ENCODE measurements at regions not wholly inside any gene's neighbourhood (a gene's known extent, or its start where the extent isn't known, plus 50 kb on each side); places are given as distances from the start of the nearest gene placed in this dataset.

- no peak for DNase-seq
Measured at GRCh38 chr1:57500136-57500830, 76.4 kb upstream of the DAB1 start.

DNA sequence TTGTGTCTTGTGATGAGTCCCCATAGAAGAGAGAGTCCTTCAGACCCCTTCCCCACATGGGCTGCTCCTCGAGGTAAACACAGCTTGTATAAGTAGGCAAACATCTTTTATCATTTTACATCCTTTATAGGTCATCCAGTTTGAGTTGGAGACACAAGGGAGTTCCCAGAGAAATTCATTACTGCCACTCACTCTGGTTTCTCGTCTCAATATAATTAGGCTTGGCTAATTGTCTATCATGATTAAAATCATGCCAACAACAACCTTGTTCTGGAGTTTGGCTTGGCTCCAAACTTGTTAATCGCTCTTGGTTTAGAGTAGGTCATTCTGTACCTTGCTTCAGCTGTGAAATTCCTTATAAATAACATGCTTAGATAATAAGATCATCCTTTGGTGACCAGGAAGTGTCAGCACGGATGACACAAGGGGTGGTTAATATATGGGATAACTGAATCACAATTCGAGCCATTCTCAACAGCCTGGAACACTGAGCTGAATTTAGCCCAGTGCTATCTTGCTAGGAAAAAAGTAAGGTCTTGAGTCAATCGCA, 70.7 kb upstream of the DAB1 start:
- no peak for DNase-seq

GRCh38 chr1:57492586-57493226, 68.8 kb upstream of the DAB1 start:
- DNase-seq = no peak

DNA sequence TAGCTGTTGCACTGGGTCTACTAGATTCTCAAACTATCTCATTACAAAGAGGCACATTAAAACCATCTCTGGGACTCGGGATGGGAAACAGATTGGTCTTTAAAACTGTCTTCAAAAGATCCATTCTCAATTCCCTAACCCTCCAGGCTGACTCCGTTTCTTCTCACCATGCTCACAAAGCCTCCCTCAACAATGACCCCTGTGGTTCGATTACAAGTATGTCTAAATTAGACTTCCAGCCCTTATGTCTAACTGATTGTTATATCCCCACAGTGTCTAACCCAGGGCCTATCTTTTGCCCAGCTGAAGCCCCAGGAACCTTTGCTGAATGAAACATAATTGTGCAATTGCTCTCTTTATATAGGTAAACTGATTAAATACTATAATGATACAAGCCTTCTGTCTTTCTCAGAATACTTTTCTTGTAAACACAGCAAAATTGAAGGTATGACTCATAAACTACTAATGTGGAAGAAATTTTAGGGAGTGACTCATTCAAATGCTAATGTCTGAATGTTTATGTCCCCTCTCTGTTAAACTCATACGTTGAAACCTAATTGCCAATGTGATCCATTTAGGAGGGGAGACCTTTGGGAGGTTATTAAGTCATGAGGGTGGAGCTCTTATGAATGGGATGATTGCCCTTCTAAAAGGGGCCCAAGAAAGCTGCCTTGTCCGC, 65.6 kb upstream of the DAB1 start:
- DNase-seq = no peak

DNA sequence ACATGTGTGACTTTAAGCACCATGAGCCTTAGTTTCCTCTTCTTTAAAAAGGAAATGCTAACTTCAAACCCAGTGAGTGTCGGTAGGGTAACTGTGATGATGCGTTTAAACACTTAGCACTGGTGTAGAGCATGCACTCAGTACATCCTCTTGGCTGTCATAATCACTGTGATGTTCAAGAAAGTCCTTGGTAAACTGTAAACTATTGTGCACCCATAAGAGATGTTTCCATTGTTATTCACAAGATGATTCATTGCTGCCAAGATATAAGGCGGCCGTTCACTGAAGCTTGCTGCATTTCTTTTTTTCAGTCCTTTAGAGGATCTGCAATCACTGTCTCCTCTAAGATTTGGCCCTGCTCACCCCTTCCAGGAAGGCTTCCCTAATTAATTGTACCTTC, 61.8 kb upstream of the DAB1 start:
- DNase-seq = no peak

DNA sequence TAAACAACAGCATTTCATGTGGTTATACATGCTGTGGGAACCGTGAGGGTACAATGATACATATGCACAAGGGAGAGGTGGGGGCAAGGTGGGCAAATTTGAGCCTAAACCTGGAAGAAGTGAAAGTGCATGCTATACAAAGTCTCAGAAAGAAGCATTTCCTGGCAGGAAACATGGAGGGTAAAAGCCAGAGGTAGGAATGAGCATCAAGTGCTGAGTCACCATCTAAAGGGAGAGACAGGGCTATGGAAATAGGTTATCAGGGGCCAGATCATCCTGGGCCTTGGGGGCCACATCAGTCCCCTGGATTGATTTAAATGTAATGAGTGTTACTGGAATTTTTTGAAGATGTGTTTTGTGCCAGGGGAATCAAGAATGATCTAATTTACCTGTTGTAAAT, 60.1 kb upstream of the DAB1 start:
- DNase-seq = no peak

DNA sequence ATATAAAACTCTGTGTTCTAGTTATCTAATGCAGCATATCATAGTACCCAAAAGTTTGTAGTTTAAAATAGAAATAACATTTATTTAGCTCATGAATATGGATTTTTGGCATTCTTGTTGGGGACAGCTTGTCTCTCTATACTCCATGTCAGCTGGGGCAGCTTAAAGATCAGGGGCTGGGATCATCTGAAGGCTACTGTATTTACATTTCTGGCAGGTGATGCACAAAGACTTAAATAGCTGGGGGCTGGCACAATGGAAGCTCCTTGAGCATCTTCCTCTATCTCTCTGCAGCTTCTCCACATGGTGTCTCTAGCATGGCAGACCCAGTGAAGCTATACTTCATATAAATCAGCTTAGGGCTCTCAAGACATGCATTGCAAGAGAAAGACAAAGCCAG, 55.6 kb upstream of the DAB1 start:
- DNase-seq = no peak

DNA sequence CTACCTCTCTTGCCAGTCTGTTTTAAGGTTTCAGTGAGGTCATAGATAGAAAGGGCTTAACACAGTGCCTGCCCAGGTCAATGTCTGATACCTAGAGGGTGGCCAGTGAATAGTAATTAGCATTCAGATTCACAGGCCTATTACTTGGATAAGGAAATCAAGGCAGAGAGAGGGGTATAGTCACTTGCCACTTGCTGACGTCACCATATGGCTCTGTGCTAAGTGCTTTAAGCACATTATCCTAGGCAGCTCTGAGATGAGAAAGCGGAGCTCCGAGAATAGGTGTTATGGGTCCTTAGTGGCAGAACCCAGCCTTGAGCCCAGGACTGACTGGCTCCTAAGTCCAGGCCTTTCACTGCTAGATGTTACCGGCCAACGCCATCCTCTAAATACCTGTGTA, 51.5 kb upstream of the DAB1 start:
- no peak for DNase-seq

DNA sequence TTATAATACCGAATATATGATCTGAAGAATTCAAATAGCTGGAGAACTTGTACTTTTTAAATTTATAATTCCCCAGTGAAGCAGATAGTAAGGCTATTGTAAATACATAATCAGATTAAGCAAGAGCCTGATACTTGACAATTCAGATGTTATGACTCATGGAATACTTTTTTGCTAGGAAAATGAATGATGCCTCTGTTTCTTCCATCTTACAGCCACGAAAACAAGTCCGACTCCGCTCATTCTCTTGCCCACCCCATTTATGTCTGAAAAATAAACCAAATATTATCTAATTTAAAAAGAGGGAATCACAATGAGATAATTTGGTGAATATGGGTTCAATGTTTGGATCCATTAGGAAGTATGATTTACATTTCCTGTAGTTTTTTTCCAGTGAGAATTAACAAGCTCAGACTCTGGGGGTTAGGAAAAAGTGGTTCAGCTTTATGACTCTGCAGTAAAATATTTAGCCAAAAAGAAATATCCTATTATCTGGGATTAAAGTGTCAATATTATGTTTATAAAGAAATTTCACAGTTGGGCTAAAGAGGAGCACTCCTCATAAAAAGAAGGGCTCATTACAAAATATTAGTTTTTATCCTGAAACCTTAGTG, 50.4 kb upstream of the DAB1 start:
- no peak for DNase-seq

Measured in muscle of arm (tissue), 1 donor.